D341Med (cell line): ENCODE measurements at regions not wholly inside any gene's neighbourhood (a gene's known extent, or its start where the extent isn't known, plus 50 kb on each side); places are given as distances from the start of the nearest gene placed in this dataset.

Experiments
- DNase-seq: peaks from one replicate; pipeline ENCODE4 v3.0.0; 2012; ENCODE audit warnings: low spot score

DNA sequence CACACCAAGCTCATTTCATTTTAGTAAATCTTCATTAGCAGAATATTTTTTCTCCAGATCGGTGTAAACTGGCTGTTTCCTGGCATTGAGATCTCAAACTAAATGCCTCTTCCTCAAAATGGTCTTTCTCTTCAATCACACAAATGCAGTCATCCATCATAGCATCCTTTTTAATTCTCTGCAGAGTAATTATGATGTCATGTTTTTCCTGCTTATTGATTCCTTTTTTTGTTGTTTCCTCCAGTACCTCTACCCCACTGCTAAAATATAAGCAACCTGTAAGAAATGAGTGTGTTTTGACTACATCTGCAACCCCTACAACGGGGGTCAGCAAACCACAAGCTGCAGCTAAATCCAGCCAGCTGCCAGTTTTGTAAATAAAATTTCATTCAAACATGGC, 65.6 kb upstream of the TOM1L1 start:
- no peak for DNase-seq

DNA sequence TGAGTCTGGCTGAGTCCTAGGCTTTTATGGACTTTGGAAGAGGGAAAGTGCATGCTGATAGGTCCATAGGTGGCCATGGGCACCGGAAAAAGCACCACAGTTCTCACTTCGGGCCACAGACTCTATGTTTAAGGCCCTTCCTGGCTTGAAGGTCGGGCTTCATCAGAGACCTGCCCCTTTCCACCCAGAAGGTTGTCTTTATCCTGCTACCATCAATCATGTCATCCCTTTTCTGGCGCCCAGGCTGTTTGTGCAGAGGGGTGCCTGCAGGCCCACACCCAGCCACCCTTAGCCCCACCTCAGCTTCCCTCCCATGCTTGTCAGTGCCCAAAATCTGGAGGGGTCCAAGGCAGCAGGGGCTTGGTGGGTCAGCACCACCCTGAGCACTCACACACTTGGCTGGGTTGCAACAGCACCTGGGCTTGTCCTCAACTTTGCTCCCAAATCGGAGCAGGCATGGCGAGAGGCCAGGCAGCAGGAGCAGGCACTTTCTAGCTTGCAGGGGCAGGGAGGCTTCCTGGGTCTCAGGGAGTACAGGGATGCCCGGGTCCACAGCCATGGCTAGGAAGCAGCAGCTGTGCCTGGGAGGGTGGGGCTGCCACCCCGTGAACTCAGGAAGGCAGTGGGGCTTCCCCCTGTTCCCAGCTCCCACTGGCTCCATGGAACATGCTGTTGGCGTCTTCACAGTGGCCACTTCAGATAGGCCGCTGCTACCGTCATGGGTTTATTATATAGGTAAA, 63.8 kb upstream of the TOM1L1 start:
- no peak for DNase-seq

DNA sequence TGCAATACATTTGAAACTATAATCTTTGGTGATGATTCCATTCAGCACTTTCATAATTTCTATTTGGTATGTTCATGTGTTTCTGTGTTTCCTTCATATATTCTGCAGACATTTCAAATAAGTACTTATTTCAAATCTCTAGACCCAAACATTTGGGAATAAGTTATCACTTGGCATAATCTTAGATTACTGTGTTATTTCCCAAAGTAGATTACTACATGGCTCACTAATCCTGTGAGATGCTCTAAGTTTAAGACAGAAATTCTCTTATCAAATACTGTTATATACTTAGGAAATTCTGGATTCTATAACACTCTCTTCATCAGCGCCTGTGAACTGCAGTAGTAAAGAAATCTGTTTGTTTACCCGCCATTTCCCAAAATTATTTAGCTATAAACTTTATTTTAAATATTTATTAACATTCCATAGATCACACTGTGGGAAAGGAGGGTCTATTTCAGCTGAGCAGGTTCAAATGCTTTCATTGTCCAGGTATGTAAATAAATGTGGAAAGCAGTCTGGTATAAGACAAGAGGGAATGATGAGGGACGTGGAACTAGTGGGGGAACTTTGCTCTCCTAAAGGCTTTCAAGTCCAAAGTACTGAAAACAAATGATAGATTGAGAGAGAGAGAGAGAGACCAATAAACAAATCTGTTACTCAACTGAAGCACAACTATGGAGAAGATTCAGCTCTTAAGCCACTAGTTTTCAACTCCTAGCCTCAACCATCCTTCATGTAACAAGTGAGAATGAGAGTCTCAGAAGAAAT, 61.8 kb upstream of the TOM1L1 start:
- no peak for DNase-seq

DNA sequence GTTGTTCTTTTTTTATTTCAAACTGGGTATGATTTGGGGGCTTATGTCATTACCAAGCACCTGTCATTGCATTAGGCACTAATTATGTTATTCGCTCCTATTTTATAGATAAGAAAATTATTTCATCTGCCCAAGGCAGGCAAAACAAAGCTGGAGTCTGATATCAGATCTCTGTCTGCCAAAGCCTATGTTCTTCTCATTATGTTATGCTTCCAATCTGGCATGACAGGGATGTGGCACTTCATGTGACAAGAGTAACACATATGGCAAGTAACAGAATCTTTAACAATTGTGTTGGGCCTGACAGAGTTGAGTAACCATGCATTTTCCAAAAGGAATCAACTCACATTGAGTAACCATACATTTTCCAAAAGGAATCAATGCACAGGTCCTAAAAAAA, 61.2 kb upstream of the TOM1L1 start:
- DNase-seq: no peak

DNA sequence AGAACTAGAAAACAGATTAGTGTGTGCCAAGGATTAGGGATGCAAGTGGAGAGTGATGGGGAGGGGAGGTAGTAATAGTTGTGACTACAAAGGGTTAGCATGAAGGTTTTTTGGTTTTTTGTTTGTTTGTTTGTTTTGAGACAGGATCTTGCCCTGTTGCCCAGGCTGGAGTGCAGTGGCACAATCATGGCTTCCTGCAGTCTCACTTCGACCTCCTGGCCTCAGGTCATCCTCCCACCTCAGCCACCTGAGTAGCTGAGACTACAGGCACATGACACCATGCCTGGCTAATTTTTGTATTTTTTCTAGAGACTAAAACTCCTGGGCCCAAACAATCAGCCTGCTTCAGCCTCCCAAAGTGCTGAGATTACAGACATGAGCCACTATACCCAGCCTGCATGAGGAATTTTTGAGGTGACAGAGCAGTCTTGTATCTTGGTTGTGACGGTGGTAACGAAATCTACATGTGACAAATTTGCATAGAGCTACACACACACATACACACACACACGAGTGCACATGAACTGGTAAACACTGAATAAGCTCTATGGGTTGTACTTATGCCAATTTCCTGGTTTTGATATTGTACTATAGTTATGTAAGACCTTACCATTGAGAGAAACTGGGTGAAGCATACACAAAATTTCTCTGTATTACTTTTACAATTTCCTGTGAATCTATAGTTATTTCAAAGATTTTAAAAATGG, 59.6 kb upstream of the TOM1L1 start:
- DNase-seq: no peak

DNA sequence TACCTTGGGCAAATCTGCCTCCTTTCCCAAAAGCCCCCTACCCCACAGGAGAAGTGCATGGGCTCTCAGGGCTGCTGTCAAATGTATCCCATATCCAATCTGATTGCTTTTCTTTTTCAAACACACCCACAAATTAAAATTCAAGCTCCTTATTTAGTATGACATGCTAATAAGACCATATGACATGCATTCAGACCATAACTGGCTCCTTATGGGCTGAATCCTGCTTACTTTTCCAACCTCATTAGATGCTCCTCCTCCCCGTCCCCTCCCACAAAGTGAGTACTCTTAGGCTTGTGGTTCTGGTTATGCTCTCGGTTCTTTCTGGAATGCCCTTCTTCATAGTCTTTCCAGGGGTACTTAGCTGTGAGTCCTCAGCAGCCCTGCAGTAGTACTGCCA, 59.0 kb upstream of the TOM1L1 start:
- no peak for DNase-seq

DNA sequence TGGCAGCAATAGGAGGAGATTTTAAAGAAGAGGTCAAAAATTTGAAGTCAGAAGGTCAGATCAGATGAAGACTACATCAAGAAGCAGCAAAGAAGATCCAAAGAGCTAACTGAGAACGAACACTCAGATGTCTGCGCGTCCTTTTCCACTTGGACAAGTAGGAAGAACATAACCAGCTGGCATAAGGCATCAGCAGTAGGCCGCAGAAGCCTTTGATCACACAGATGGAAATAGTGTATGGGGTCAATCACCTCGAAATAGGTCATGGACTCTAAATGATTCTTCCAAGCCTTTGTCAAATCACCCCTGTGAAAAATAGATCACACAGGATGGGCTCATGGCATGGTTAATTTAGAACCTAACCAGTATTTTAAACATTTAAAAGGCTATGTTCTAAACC, 56.4 kb upstream of the TOM1L1 start:
- no peak for DNase-seq

DNA sequence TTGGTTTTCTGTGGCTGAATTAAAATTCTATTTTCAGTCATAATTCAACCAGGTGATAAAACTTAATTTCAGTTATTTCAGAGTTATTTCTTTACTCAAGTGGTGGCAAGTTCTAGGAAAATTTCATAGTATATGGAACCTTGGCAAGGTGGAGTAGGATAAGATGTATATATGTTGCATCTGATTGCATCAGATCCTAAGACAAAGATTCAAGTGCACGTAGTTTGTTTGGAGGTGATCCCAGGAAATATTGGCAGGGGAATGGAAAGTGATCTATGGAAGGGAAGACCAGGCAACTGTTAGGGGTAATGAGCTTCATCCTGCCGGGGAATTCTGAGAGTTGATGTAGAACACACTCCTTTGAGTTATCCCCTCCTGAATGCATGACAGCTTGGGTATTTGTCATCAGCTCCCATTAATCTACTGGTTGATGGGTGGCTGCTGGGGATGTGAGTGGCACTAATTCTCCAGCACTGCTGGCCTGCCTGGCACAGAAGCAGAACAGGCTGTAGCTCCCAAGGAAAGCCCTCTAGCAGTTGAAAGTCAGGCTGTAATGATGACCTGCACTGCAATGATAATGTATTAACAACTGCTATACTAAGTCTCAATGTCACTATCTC, 52.2 kb upstream of the TOM1L1 start:
- no peak for DNase-seq

DNA sequence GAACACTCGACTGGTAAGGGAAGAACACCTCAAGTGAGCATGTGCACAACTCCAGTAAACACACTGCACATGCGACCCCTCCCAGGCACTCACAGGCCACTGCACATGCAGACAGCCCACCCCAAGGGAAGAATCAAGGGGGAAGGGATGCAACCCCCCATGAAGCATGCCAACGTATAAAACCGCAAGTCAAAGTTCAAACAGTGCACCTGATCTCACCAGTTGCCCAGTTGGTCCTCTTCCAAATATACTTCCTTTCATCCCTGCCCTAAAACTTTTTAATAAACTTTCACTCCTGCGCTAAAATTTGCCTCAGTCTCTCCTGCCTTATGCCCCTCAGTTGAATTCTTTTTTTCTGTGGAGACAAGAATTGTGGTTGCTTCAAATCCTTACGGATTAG, 51.0 kb upstream of the TOM1L1 start:
- DNase-seq: no peak
